PC-9 (cell line): ENCODE measurements at regions not wholly inside any gene's neighbourhood (a gene's known extent, or its start where the extent isn't known, plus 50 kb on each side); places are given as distances from the start of the nearest gene placed in this dataset.

ENCODE experiments used
- BruUV-seq: library from RNA; stranded (reverse); fragments of 400-500 nt; replicated peaks from 2 replicates; lab custom pipeline; 2021; lab: Mats Ljungman, UMichigan
- CTCF ChIA-PET: fragments of 300-600 bp; sonication (Branson Sonifier 250); formaldehyde crosslinking; loops from one replicate; lab custom pipeline; 2022; ENCODE audit warnings: antibody characterized with exemption; lab: Charles Lee
- POLR2A ChIA-PET: fragments of 300-600 bp; sonication (Branson Sonifier 250); formaldehyde crosslinking; loops from one replicate; lab custom pipeline; 2022; ENCODE audit warnings: antibody characterized with exemption; ENCODE audit not compliant: unreplicated experiment; lab: Charles Lee
- DNase-seq, 2 experiments: peaks; one replicate each; pipeline versions ENCODE4 v3.0.0 to v3.0.0-alpha.2; 2015 to 2022; ENCODE audit warnings: mixed read lengths in 1 of 2
- H2AFZ ChIP-seq: fragments of 200-600 bp; sonication (generic); 2 replicates; pipeline ENCODE4 v1.8.1; 2017; ENCODE audit warnings: antibody characterized with exemption
- H3F3A ChIP-seq: fragments of 200-600 bp; sonication (generic); 2 replicates; pipeline ENCODE4 v1.8.1; 2017; ENCODE audit warnings: antibody characterized with exemption, mild to moderate bottlenecking, low read depth; ENCODE audit not compliant: insufficient read depth
- H3K27ac ChIP-seq: fragments of 200-600 bp; sonication (generic); 2 replicates; pipeline ENCODE4 v1.6.1; 2016; ENCODE audit warnings: mixed run types
- H3K27me3 ChIP-seq: fragments of 200-600 bp; sonication (generic); 2 replicates; pipeline ENCODE4 v1.6.1; 2016; ENCODE audit warnings: low read depth, mixed run types; ENCODE audit not compliant: insufficient read depth
- H3K36me3 ChIP-seq: fragments of 200-600 bp; sonication (generic); 2 replicates; pipeline ENCODE4 v1.6.1; 2016; ENCODE audit warnings: low read depth, mixed run types
- H3K4me1 ChIP-seq: fragments of 200-600 bp; sonication (generic); replicated peaks from 2 replicates; pipeline ENCODE4 v1.6.1; 2016; ENCODE audit warnings: mixed run types; ENCODE audit not compliant: insufficient read depth
- H3K4me2 ChIP-seq: fragments of 200-600 bp; sonication (generic); 2 replicates; pipeline ENCODE4 v1.6.1; 2017; ENCODE audit warnings: mixed run types
- H3K4me3 ChIP-seq: fragments of 200-600 bp; sonication (generic); 2 replicates; pipeline ENCODE4 v1.6.1; 2016; ENCODE audit warnings: mixed run types
- H3K79me2 ChIP-seq: fragments of 200-600 bp; sonication (generic); 2 replicates; pipeline ENCODE4 v1.6.1; 2017; ENCODE audit warnings: low read depth, mixed run types
- H3K9me2 ChIP-seq: fragments of 200-600 bp; sonication (generic); 2 replicates; pipeline ENCODE4 v1.8.1; 2017; ENCODE audit warnings: mild to moderate bottlenecking; ENCODE audit not compliant: insufficient read depth
- H3K9me3 ChIP-seq: fragments of 200-600 bp; sonication (generic); 2 replicates; pipeline ENCODE4 v1.8.1; 2016; ENCODE audit warnings: low read depth; ENCODE audit not compliant: insufficient read depth
- H4K20me1 ChIP-seq: fragments of 200-600 bp; sonication (generic); 2 replicates; pipeline ENCODE4 v1.8.1; 2017; ENCODE audit not compliant: insufficient read depth
- CTCF ChIP-seq: fragments of 200-600 bp; sonication (generic); conservative IDR thresholded peaks from 2 replicates; pipeline ENCODE4 v1.6.1; 2017; ENCODE audit warnings: mixed run types, antibody characterized with exemption, mild to moderate bottlenecking, moderate library complexity
- EZH2 ChIP-seq: fragments of 200-600 bp; sonication (generic); IDR thresholded peaks from 2 replicates; pipeline ENCODE4 v1.8.0; 2017; ENCODE audit warnings: antibody characterized with exemption, low read depth
- intact Hi-C: fragments of 100-400 bp; cut with micrococcal nuclease; formaldehyde crosslinking; loops from one replicate; pipeline ENCODE4 v1.10.0; 2022; ENCODE audit not compliant: unreplicated experiment

GRCh38 chr19:29308977-29309590 lies 96.1 kb upstream of the UQCRFS1 start:
- BruUV-seq, result no TSS peak
- H3K4me3 ChIP-seq, result no peak overlapping the region

GRCh38 chr19:29309637-29310036 lies 96.7 kb upstream of the UQCRFS1 start:
- no peak for DNase-seq
- CTCF ChIA-PET, result no interaction called here
- H2AFZ ChIP-seq, result no peak overlapping the region
- no peak overlapping the region for H3K4me3 ChIP-seq
- peaks cover 92% of the 10 kb centered on the region for H3K27me3 ChIP-seq
- H3K36me3 ChIP-seq, result no peaks in the 10 kb centered on the region
- no peaks in the 10 kb centered on the region for H4K20me1 ChIP-seq
- intact Hi-C loops, result no loop called here
- H3K27ac ChIP-seq, result no peak overlapping the region
- no peaks in the 10 kb centered on the region for H3K4me1 ChIP-seq
- H3K4me2 ChIP-seq, result no peak overlapping the region
- BruUV-seq, result no TSS peak
- TF ChIP-seq EZH2, result no peak
- no peak for TF ChIP-seq CTCF
- H3F3A ChIP-seq, result no peaks in the 10 kb centered on the region
- no peaks in the 10 kb centered on the region for H3K9me3 ChIP-seq
- H3K9me2 ChIP-seq, result no peaks in the 10 kb centered on the region
- POLR2A ChIA-PET, result no interaction called here
- no peaks in the 10 kb centered on the region for H3K79me2 ChIP-seq

More at GRCh38 chr19:29308977-29309590, 96.1 kb upstream of the UQCRFS1 start:
- Histone ChIP-seq H3K9me2 (no peaks in the 10 kb centered on the region), H4K20me1 (no peaks in the 10 kb centered on the region), H3K27ac (no peak overlapping the region), H3K27me3 (peaks cover 94% of the 10 kb centered on the region), H3K9me3 (no peaks in the 10 kb centered on the region), H3K79me2 (no peaks in the 10 kb centered on the region), H3K36me3 (no peaks in the 10 kb centered on the region), H3K4me2 (no peak overlapping the region), H3K4me1 (no peaks in the 10 kb centered on the region), H3F3A (no peaks in the 10 kb centered on the region), H2AFZ (no peak overlapping the region)
- intact Hi-C loops, result no loop called here
- TF ChIP-seq EZH2, result no peak
- TF ChIP-seq CTCF, result no peak
- ChIA-PET CTCF (no interaction called here), POLR2A (no interaction called here)
- DNase-seq, result no peak

- Histone ChIP-seq H3K27ac (no peak overlapping the region), H3F3A (no peaks in the 10 kb centered on the region), H3K36me3 (no peaks in the 10 kb centered on the region), H3K4me3 (no peak overlapping the region), H3K4me1 (no peaks in the 10 kb centered on the region), H3K4me2 (no peak overlapping the region), H2AFZ (no peak overlapping the region), H3K27me3 (peaks cover 97% of the 10 kb centered on the region), H4K20me1 (no peaks in the 10 kb centered on the region), H3K79me2 (no peaks in the 10 kb centered on the region), H3K9me3 (no peaks in the 10 kb centered on the region), H3K9me2 (no peaks in the 10 kb centered on the region)
- no peak for DNase-seq
- ChIA-PET CTCF (no interaction called here), POLR2A (no interaction called here)
- TF ChIP-seq CTCF, result no peak
- TF ChIP-seq EZH2, result no peak
- intact Hi-C loops, result no loop called here
- BruUV-seq, result no TSS peak
Observed at GRCh38 chr19:29311191-29311790, 98.3 kb upstream of the UQCRFS1 start.
